Limb (tissue), 2 donors: ENCODE measurements at regions not wholly inside any gene's neighbourhood (a gene's known extent, or its start where the extent isn't known, plus 50 kb on each side); places are given as distances from the start of the nearest gene placed in this dataset.

Experiments
- DNase-seq, 2 donors: peaks; one replicate each; pipeline ENCODE4 v3.0.0-alpha.2; 2016; ENCODE audit errors: extremely low spot score in 2 of 2

DNA sequence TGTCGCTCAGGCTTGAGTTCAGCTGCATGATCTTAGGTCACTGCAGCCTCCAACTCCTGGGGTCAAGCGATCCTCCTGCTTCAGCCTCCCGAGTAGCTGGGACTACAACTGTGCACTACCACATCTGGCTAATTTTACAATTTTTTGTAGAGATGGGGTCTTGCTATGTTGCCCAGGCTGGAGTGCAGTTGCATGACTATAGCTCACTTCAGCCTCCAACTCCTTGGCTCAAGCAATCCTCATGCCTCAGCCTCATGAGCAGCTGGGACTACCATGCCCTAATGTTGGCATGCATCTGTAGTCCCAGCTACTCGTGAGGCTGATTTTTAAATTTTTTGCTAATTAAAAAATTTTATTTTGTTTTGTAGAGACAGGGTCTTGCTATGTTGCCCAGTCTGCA, 101.9 kb upstream of the NPTX2 start:
- no peak for DNase-seq

DNA sequence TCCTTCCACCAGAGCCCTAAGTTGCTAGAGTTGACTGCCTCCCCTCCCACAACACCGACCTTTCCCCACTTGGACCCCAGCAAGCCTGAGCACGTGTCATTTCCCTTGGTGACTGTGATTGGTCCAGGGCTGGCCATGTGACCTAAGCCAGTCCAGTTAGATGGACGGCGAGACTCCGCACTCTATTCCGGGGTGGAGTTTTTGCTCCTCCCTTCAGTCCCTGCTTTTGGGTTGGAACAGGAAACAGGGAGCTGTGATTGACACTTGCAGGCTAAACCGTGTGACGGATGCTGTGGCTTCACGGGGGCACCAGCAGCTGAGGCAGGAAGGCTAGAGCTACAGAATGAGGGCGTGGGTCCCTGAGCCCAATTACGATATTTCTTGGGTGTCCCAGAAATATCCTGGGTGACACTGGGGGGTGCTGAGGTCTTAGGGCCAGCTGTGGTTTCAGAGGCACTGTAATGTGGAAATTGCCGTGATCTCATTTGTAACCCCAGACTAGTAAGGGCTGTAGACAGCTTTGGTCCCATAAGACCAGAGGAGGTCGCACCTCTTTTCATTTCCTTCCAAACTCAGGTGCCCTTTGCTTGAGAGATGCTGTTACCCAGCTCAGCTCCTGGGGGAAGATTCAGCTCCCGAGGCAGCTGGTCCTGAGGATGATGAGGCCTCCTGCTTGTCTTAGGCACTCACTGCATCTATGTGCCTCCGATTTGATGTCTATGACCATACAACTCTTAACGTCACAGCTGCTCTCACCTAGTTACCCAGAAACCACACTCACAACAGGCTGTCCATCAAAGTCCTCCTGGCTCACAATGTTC, 102.7 kb upstream of the NPTX2 start:
- no peak for DNase-seq

DNA sequence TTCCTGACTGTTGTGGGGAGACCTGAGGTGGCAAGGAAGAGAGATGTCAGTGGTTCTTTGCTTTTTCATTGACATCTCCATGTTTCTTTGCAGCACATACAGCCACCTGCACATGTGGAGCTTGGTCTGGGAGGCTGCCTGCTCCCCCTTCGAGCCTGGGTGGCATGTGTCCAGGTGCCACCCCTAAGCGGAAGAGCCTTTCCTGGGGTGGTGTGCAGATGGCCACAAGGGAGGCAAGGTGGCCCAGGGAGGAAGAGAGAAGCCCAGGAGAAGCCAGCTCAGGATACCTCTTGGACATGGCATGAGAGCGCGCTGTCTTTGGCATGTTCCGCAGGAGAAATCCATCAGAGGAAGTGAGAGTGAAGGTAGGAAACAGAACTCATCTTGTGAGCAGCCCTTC, 105.9 kb upstream of the NPTX2 start:
- DNase-seq, result no peak

DNA sequence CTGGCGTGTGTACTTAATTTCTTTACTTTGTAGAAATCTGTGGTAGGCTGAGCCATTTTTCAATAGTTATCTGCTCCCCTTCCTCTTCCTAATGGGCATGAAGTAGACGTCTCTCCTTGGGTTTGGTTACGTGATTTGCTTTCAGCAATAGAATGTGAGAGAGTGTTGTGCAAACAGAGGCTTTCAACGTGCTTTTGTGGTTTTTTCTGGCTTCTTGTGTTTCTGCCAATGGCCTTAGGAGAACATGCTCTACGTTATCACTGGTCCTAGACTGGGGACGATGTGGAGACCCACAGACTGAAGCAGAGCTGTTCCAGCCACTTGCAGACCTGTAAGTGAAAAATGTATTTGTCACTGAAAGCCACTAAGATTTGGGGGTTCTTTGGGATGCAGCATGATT, 107.2 kb upstream of the NPTX2 start:
- no peak for DNase-seq

DNA sequence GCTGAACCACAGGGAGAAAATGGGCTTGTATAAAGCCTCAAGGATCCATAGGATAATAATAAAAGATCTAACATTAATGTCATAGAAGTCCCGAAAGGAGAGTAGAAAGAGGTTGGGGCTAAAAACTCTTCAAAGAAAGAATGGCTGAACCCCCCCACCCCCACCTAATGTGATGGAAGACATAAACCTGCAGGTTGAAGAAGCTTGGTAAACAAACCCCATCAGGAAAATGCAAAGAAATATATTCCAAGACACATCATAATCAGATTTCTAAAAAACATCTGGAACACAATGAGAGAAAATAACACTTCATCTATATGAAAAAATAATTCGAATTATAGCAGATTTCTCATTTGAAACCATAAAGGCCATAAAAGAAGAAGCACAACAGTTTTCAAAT, 105.6 kb upstream of the BAIAP2L1 start:
- DNase-seq, result no peak

DNA sequence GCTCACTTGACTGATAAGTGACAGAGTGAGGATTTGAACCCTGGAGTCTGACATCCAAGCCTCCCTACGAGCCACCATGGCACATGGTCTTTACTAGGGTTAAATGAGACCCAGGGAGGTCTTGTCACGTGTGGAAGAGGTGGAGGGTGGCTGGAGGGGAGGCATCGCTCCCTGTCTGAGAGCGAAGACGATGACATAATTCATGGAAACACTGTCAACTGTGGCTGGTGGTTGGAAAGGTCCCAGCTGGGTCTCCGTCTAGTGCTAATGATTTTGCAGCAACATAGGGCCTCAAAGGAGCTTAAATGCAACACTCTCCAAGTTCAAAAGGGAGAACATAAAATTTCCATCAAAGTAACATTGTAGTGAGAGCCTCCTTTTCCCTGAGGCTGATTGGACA, 99.9 kb upstream of the BAIAP2L1 start:
- no peak for DNase-seq

DNA sequence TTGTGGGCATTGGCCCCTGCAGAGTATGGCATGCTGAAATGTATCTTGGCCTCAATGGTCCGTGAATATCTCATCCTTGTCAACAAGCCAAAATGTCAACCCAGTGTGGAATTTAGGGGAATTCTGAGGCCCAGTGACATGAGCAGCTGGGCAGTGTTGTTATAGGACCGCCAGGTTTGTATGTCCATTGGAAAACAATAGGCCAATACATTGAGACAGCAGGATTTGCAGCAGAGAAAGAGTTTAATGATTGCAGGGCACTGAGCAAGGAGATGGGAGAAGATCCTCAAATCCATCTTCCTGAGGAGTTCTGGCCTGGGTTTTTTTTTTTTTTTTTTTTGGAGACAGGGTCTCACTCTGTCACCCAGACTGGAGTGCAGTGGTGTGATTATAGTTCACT, 95.7 kb upstream of the BAIAP2L1 start:
- DNase-seq, result no peak

DNA sequence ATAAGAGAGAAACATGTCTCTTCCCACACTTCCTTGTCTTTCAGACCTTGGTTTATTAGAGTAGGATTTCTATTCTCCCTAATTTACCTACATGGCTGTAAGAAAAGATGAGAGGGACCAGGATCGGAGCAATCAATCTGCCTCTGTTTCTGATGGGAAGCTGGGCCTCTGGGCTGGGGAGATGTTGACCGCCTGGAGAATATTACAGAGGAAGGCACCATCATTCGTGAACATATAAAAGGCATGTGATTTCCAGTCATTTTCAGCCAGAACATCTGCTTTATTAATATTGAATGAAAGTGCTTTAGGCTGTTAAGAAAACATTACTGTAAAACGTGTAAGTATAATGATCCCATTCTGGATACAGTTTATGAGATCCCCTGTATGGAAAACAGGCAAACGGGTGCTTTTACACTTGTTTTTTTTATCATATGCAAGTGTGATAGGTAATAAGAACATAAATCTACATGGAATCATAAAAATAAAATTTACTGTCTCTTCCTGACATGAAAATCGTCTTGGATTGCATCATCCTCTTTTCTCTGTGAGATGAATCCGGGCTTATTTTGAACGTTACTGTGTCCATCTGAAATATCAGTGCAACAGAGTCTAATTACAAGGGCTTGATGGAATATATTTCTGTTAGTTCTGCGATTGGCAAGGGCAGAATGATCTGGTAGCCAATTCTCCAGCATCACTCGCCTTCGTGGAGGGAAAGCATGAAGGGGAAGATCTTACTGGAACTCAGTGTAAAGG, 94.5 kb upstream of the BAIAP2L1 start:
- DNase-seq, result no peak

DNA sequence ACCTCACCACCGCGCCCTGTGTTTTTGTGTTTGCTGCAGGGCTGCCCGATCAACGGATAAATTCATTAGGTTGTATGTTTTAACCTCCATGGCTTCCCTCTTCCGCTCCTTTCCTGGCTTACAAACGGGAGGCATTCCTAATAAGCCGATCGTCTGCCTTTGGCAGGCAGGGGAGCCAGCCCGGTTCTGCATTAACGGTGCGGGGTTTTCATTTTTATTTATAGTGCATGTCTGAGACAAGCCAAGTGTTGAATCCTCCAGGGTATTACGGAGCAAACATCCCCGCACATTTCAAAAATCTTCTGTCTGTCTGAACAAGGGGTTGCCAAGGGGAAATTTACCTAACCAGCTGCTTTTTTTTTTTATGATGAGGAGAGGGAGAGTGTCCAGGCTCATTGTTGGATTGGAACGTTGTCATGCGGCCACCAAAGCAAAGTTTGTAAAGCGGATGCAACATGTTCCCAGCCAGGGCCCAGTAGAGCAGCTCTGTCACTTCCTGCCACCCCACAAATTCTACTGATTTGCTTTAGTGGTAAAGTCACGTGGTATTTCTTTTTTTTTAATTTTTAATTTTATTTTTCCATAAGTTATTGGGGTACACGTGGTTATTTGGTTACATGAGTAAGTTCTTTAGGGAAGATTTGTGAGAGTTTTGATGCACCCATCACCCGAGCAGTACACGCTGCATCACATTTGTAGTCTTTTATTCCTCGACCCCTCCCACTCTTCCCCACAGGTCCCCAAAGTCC, 92.3 kb upstream of the BAIAP2L1 start:
- no peak for DNase-seq

DNA sequence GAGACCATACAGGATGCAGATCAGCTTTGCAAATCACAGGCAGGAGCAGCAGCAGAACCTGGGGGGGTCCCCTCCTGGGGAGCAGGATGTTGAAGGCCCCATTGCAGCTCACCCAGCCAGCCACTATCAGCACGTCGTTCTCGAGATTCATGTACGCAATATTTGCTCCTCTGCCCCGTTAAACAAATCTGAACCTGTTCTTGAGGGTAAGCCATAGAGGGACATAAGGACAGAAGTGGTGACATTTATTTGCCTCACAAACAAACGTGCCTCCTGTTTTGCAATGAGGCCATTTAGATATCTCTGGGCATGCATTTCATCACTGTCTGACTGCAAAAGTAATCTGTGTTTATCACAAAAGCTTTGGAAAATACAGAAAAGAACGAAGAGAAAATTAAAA, 87.3 kb upstream of the BAIAP2L1 start:
- DNase-seq, result no peak

DNA sequence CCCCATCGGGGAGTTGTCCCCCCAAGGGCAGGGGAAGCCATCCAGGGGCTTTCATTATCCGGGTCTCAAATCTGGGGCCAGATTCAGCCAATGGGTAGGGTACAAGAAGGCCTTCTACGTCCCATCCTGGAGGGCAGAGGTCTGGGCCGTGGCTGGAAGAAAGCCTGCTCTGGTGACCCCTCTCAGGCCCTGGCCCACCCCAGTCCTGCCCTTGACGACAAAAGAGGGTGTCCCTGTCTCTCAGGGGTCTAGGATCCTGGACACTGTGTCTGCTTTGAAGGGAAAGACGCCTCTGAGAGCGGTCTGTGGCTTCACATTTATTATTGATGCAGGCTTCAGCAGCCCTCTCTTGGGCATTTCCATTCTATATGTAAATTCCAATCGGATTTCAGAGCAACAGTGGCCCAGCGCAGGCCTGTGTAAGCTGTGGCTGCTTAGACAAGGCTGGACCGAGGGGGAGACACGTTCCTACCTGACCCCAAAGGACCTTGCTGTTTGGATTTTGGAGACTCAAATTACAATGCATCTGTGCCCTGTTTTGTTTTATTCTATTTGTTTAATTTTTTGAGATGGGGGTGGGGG, 83.2 kb upstream of the BAIAP2L1 start:
- DNase-seq, result no peak

DNA sequence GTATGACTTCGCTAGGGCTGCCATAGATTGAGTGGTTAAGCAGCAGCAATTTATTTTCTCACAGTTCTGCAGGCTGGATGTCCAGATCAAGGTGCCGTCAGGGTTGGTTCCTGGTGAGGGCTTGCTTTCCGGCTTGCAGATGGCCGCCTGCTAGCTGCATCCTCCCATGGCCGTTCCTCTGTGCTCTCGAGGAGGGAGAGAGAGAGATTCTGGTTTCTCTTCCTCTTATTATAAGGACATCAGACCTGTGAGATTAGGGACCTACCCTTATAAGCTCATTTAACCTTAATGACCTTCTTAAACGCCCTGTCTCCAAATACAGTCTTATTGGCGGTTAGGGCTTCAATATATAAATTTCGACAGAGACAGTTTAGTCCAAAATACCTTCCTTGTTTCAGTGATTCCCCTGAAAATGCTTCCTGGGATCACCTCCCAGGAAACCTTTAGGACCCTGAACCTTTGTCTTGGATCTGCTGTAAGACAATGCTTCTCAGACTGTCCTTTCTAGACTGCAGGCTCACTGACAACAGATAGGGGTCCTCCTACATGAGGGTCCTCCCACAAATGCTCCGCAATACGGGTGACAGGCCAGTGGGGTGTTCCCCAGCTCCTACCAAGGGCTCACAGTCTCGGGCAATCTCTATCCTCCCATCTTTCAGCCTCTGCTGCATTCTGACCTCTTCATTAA, 82.5 kb upstream of the BAIAP2L1 start:
- no peak for DNase-seq

DNA sequence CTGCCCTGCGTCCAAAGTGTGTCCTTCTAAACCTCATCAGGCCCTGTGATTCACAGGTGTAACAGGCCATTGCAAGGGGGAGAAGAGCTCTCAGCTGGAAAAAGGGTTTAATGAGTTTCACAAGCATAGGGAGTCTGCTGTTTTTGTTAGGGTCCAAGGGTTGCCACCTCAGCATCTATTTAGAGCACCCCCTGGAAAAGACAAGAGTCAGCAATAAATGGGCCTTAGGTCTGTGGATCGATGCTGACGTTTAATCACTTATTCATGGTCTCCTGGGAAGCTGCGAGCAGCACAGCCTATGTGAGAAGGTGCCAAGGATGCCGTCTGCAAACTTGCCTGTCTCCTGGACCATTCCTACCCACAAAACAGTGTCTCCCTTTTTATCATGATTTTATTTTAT, 78.4 kb upstream of the BAIAP2L1 start:
- DNase-seq, result no peak

DNA sequence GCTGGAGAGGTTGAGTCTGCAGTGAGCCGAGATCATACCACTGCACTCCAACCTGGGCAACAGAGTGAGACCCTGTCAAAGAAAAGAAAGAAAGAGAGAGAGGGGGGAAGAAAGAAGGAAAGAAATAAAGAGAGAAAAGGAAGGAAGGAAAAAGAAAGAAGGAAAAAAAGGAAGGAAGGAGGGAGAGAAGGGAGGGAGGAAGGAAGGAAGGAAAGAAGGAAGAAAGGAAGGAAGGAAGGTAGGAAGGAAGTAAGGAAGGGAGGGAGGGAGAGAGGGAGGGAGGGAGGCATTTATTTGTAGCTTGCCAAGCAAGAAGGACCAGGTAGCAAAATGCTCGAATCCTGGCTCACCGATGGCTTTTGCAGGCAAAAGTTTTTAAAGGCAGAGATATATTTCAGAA, 74.5 kb upstream of the BAIAP2L1 start:
- no peak for DNase-seq

DNA sequence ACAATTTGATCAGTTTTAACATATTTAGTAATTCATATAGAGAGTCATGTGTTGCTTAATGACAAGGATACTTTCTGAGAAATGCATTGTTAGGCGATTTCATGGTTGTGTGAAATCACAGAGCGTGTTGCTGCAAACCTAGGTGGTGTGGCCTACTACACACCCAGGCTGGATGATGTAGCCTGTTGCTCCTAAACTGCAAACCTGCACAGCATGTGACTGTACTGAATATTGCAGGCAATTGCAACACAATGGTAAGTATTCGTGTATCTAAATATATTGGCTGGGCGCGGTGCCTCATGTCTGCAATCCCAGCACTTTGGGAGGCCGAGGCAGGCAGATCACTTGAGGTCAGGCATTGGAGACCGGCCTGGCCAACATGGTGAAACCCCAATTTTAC, 73.7 kb upstream of the BAIAP2L1 start:
- no peak for DNase-seq

DNA sequence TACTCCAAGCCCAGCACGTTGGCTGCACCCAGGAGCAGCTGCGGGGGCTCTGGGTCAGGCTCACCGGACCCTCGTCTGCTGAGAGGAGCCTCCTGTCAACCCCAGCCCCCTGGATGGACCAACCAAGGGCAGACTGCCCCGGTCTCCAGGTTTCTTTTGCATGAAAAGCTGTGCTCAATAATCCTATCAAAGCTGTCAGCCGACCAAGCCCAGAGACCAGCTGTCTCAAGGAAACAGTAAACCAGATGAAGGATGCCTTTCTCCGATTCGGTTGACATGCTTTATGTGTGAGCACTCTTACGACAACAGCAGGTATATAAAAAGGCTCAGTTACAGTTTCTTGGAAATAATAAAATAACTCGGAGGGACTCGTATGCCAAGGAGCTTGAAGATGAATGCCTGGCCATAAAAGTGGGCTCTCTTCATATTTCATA, 71.6 kb upstream of the BAIAP2L1 start:
- no peak for DNase-seq

DNA sequence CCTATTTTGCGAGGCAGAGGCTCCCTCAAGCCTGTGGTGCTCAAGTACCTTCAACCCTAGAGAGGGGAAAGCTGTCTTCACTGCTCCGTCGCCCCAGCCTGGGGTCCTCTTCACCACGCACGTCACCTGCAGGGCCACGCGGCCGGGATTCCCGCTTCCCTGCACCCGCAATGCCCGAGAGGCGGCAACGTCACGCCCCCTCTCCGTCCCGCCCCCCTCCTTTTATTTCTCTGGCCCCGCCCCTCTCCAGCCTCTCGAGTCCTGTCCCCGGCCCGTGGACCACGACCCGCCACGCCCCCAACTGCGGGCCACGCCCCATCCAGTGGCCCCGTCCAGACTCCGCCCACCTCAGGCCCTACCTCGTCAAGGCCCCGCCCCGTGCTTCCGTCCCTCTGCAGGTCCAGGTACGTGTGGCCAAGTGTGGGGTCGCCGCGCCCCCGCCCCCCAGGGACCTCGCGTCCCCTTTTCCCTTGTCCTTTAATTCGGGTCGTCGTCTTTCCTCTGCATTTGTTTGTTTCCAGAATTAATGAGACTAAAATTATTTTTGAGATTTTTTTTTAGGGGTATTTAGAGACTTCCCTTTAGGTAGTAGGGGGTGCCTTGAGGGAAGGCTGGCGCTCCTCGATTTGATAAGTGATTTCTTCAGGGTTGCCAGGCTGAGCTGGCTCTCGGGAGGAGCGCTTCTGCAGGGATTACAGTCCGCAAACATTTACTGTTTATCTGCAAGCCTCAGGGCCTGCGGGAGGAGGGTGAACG, 69.8 kb upstream of the BAIAP2L1 start:
- peak in 1 of 2 donors; percentile 71 for DNase-seq

DNA sequence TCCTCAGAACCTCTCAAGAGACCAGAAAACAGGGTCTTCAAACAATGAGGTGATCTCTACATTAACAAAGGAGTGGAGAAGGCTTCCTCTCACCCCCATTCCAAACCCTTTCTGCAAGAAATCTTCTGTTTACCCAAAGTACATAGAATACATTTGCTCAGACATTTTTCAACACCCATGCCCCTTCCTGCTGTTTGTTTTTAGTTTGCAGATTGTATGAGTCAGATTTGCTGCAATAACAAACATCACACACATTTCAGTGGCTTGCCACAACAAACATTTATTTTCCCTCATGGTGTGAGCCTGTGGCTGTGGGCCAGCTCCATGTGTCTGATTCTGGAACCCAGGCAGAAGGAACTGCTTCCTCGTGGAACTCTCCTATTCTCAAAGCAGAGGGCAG, 68.2 kb upstream of the BAIAP2L1 start:
- no peak for DNase-seq

DNA sequence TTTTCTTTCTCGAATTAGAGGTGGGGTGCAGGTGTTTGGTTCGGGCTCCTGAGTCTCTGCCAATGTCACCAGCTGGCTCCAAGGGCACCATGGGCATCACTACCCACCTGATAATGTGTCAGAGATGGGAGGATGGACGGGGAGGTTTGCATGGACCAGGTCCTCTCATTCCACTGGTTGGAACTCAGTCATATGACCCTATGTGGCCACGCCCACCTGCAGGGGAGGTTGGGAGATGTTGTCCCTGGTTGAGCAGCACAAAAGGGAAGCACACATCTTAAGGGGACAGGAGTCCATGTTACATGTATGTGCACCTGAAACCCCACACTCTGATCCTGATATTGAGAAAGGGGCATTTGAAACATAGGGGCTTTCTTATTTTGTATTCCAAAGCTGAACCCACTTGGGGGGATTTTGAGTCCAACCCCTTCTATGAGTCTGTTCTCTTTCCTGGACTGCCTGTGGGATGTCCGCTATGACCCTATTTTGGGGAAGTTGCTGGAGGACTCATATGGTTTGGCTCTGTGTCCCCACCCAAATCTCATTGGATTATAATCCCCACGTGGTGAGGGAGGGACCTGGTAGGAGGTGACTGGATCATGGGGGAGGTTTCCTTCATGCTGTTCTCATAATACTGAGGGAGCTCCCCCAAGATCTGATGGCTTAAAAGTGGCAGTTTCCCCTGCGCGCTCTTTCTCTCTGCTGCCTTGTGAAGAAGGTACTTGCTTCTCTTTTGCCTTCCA, 66.9 kb upstream of the BAIAP2L1 start:
- no peak for DNase-seq

DNA sequence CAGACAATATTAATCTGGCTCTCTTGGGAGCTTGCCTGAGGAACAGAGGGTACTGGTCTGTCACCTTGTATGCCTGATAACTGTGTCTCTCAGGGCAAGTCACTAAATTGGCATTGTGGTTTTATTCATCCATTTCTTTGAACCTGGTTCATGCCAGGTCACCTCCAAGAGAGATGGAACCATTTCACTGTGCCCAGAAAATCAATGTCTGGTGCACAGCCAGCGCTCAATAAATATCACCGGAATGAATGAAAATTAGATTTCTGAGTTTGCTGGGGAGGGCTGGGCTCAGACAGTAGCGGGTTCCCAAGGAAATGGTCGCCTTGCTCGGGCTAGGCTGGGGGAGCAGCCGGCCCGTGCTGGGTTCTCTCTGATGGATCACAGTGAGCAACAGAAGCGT, 64.1 kb upstream of the BAIAP2L1 start:
- DNase-seq, result no peak
